ENCODE measurements at regions not wholly inside any gene's neighbourhood (a gene's known extent, or its start where the extent isn't known, plus 50 kb on each side); places are given as distances from the start of the nearest gene placed in this dataset.
"Not testable (repeated sequence)": the region's sequence is repeated elsewhere in the genome, so short reads cannot be mapped to it uniquely, and the experiment has no call there.

GRCh38 chr2:150122156-150122555 lies 365.3 kb downstream of the RND3 start:
- Histone ChIP-seq H3K27me3 (replicated peaks; ENCODE audit: insufficient read depth) (no peaks in the 10 kb centered on the region), H3K4me3 (no peak overlapping the region), H3K27ac (no peak overlapping the region), H3K9me3 (no peaks in the 10 kb centered on the region), H3K36me3 (no peaks in the 10 kb centered on the region), H3K4me1 (ENCODE audit: control insufficient read depth in 1 of 2, low read depth in 2 of 2) (no peaks in the 10 kb centered on the region)
- DNase-seq (ENCODE audit: low spot score) = no peak
- TF ChIP-seq CTCF (IDR thresholded peaks at IDR 0.05) = no peak
- no peak for ATAC-seq (ENCODE audit: insufficient number of reproducible peaks, low FRiP score, low read depth)

- Histone ChIP-seq H3K9me3 (no peaks in the 10 kb centered on the region), H3K27me3 (replicated peaks; ENCODE audit: insufficient read depth) (no peaks in the 10 kb centered on the region), H3K4me1 (ENCODE audit: control insufficient read depth in 1 of 2, low read depth in 2 of 2) (no peaks in the 10 kb centered on the region), H3K4me3 (no peak overlapping the region), H3K27ac (no peak overlapping the region), H3K36me3 (no peaks in the 10 kb centered on the region)
- no peak for ATAC-seq (ENCODE audit: insufficient number of reproducible peaks, low FRiP score, low read depth)
- TF ChIP-seq CTCF (IDR thresholded peaks at IDR 0.05) = no peak
- no peak for DNase-seq (ENCODE audit: low spot score)
Measured at GRCh38 chr2:150120326-150120955, 367.0 kb downstream of the RND3 start.

- Histone ChIP-seq H3K4me3 (no peak overlapping the region), H3K27ac (no peak overlapping the region), H3K27me3 (replicated peaks; ENCODE audit: insufficient read depth) (no peaks in the 10 kb centered on the region), H3K9me3 (no peaks in the 10 kb centered on the region), H3K36me3 (no peaks in the 10 kb centered on the region), H3K4me1 (ENCODE audit: control insufficient read depth in 1 of 2, low read depth in 2 of 2) (no peaks in the 10 kb centered on the region)
- no peak for TF ChIP-seq CTCF (IDR thresholded peaks at IDR 0.05)
- no peak for DNase-seq (ENCODE audit: low spot score)
- no peak for ATAC-seq (ENCODE audit: insufficient number of reproducible peaks, low FRiP score, low read depth)
Measured at GRCh38 chr2:150119819-150120218, 367.6 kb downstream of the RND3 start.

- not testable (repeated sequence) for H3K9me3 ChIP-seq; H3K27ac ChIP-seq; H3K36me3 ChIP-seq; H3K4me1 ChIP-seq (ENCODE audit: control insufficient read depth in 1 of 2, low read depth in 2 of 2); ATAC-seq (ENCODE audit: insufficient number of reproducible peaks, low FRiP score, low read depth); H3K4me3 ChIP-seq; H3K27me3 ChIP-seq (replicated peaks; ENCODE audit: insufficient read depth); DNase-seq (ENCODE audit: low spot score)
Measured at GRCh38 chr2:150114089-150114488, 373.4 kb downstream of the RND3 start.

GRCh38 chr2:150110548-150110947 lies 376.9 kb downstream of the RND3 start:
- H3K27me3 ChIP-seq (replicated peaks; ENCODE audit: insufficient read depth) = no peaks in the 10 kb centered on the region
- H3K36me3 ChIP-seq = no peaks in the 10 kb centered on the region
- no peak for DNase-seq (ENCODE audit: low spot score)
- H3K27ac ChIP-seq = no peak overlapping the region
- no peaks in the 10 kb centered on the region for H3K4me1 ChIP-seq (ENCODE audit: control insufficient read depth in 1 of 2, low read depth in 2 of 2)
- no peak for TF ChIP-seq CTCF (IDR thresholded peaks at IDR 0.05)
- no peak for ATAC-seq (ENCODE audit: insufficient number of reproducible peaks, low FRiP score, low read depth)
- no peak overlapping the region for H3K4me3 ChIP-seq
- no peaks in the 10 kb centered on the region for H3K9me3 ChIP-seq

- ATAC-seq (ENCODE audit: insufficient number of reproducible peaks, low FRiP score, low read depth) (no peak), DNase-seq (ENCODE audit: low spot score) (no peak)
- Histone ChIP-seq H3K9me3 (no peaks in the 10 kb centered on the region), H3K36me3 (no peaks in the 10 kb centered on the region), H3K27ac (no peak overlapping the region), H3K27me3 (replicated peaks; ENCODE audit: insufficient read depth) (no peaks in the 10 kb centered on the region), H3K4me3 (no peak overlapping the region), H3K4me1 (ENCODE audit: control insufficient read depth in 1 of 2, low read depth in 2 of 2) (no peaks in the 10 kb centered on the region)
- TF ChIP-seq CTCF (IDR thresholded peaks at IDR 0.05) = no peak
Measured at GRCh38 chr2:150109912-150110311, 377.6 kb downstream of the RND3 start.

Measured in thoracic aorta (tissue), 2 donors.